GM12891 (cell line): ENCODE measurements at regions not wholly inside any gene's neighbourhood (a gene's known extent, or its start where the extent isn't known, plus 50 kb on each side); places are given as distances from the start of the nearest gene placed in this dataset.

ENCODE experiments used
- DNase-seq: peaks from one replicate; pipeline ENCODE4 v3.0.0; 2011; ENCODE audit warnings: low spot score; ENCODE audit not compliant: insufficient read length
- FAIRE-seq: peaks from 2 replicates; lab custom pipeline; 2011; peaks lifted over from hg19 to GRCh38; lab: Jason Lieb, UNC
- PAX5 ChIP-seq: IDR thresholded peaks from 2 replicates; pipeline ENCODE4 v1.6.1; 2011; ENCODE audit warnings: low read length, moderate library complexity, mild to moderate bottlenecking; ENCODE audit not compliant: insufficient read depth, severe bottlenecking
- POLR2A ChIP-seq: IDR thresholded peaks from 2 replicates; pipeline ENCODE4 v1.6.1; 2011; ENCODE audit warnings: low read depth, low read length, control low read depth
- POLR2AphosphoS5 ChIP-seq: IDR thresholded peaks from 2 replicates; pipeline ENCODE4 v1.6.1; 2011; ENCODE audit warnings: low read depth, low read length, control low read depth
- POU2F2 ChIP-seq: IDR thresholded peaks from 2 replicates; pipeline ENCODE4 v1.6.1; 2011; ENCODE audit warnings: low read depth, mild to moderate bottlenecking, control low read depth, low read length, moderate library complexity
- SPI1 ChIP-seq: IDR thresholded peaks from 2 replicates; pipeline ENCODE4 v1.6.1; 2011; ENCODE audit warnings: low read depth, low read length, control low read depth
- TAF1 ChIP-seq: IDR thresholded peaks from 2 replicates; pipeline ENCODE4 v1.6.1; 2011; ENCODE audit warnings: low read depth, low read length, control low read depth

GRCh38 chr6:23244300-23244699, 674.9 kb downstream of the HDGFL1 start:
- DNase-seq (no peak), FAIRE-seq (no peak)
- TF ChIP-seq POLR2AphosphoS5 = no peak
- TF ChIP-seq POLR2A = no peak
- TF ChIP-seq SPI1 = no peak

GRCh38 chr6:23245572-23245971, 676.2 kb downstream of the HDGFL1 start:
- FAIRE-seq = no peak
- TF ChIP-seq POU2F2 (no peak), POLR2AphosphoS5 (no peak), POLR2A (no peak), TAF1 (no peak), SPI1 (no peak), PAX5 (no peak)
- no peak for DNase-seq

- DNase-seq = no peak
- FAIRE-seq = no peak
- TF ChIP-seq TAF1 = no peak
- TF ChIP-seq POU2F2 = no peak
- TF ChIP-seq SPI1 = no peak
- TF ChIP-seq POLR2AphosphoS5 = no peak
- no peak for TF ChIP-seq POLR2A
These were observed 677.5 kb downstream of the HDGFL1 start for GRCh38 chr6:23246896-23247295.

- TF ChIP-seq POLR2AphosphoS5 (no peak), POU2F2 (no peak), PAX5 (no peak), SPI1 (no peak), POLR2A (no peak), TAF1 (no peak)
- no peak for FAIRE-seq
These were observed 681.2 kb downstream of the HDGFL1 start for GRCh38 chr6:23250556-23250955.

DNA sequence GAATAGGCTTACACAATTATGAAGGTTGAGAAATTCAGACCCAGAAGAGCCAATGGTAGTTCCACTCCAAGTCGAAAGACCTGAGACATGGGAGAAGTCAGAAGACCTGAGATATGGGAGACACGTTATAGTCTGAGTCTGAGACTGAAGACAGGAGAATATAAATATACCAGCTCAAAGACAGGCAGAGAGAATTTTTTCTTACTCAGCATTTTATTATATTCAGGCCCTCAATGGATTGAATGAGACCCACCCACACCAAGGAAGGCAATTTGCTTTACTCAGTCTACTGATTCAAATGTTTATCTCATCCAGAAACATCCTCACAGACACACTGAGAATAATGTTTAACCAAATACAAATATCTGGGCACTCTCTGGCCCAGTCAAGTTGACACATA, 693.5 kb downstream of the HDGFL1 start:
- TF ChIP-seq TAF1 (no peak), POLR2AphosphoS5 (no peak)
- FAIRE-seq (no peak), DNase-seq (no peak)

More at GRCh38 chr6:23250556-23250955, 681.2 kb downstream of the HDGFL1 start:
- no peak for DNase-seq

- no peak for FAIRE-seq
- no peak for TF ChIP-seq POLR2AphosphoS5
- TF ChIP-seq PAX5 = no peak
- no peak for TF ChIP-seq TAF1
- TF ChIP-seq POU2F2 = no peak
- TF ChIP-seq SPI1 = no peak
- no peak for TF ChIP-seq POLR2A
- DNase-seq = no peak
These were observed 695.9 kb downstream of the HDGFL1 start for GRCh38 chr6:23265270-23265669.

GRCh38 chr6:23266536-23266935, 697.2 kb downstream of the HDGFL1 start:
- FAIRE-seq (no peak), DNase-seq (no peak)
- TF ChIP-seq POU2F2 = no peak
- TF ChIP-seq SPI1 = no peak
- no peak for TF ChIP-seq PAX5
- TF ChIP-seq POLR2A = no peak
- TF ChIP-seq POLR2AphosphoS5 = no peak
- no peak for TF ChIP-seq TAF1

DNA sequence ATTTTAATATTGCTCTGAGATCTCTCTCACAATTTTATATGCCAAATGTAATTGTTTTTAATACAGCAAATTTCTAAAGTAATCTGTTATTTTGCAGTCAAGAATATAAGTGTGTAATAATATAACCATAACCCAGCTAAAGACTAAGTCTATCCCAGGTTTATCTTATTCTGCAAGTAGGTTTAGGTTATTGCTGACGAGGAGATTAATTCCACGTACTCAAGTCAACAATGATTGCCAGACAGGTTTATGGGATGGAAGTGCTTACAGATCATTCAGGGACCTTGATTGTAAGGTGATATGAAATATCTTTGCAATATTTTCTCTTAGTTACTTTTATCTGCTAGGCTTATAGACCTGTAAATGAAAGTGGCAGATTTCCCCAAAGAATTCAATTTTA, 698.3 kb downstream of the HDGFL1 start:
- FAIRE-seq (no peak), DNase-seq (no peak)
- TF ChIP-seq POU2F2 = no peak

DNA sequence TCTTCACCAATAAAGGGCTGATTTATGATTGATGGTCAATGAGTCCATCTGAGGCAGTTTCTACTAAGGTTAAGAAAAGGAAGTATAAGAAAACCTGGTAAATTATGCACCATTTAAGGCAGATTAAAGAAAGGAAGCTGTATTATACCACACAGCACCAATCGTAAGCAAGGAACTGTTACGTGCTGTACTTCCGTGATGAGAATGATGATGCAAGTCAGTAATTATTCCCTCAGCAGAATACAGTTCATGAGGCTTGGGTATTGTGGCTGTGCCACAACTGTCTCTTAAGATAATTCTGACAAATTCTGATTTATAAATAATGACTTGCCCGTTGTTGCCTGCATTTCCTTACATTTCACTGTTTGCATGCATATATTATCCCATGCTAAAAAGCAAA, 699.0 kb downstream of the HDGFL1 start:
- FAIRE-seq (no peak), DNase-seq (no peak)
- TF ChIP-seq PAX5 = no peak
- no peak for TF ChIP-seq POU2F2
- TF ChIP-seq SPI1 = no peak
- TF ChIP-seq TAF1 = no peak
- no peak for TF ChIP-seq POLR2AphosphoS5
- TF ChIP-seq POLR2A = no peak

DNA sequence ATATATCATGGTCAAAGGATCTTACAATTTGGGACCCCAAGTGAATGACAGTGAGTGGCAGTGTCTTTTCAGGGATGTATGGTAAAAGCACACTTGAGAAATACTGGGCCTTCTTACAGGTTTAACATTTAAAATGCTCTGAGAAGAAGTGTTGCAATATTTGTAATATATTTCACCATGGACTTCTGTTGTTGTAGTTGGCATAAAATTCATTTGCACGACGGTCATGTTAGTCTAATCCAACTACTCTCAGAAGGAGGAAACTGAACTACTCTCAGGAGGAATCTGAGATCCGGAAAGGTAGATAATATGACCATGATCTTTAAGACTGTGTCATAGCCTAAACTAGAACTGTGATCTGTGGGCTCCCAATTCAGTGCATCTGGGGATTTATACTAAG, 700.1 kb downstream of the HDGFL1 start:
- TF ChIP-seq POLR2A (no peak), PAX5 (no peak), POU2F2 (no peak), TAF1 (no peak), SPI1 (no peak), POLR2AphosphoS5 (no peak)
- no peak for FAIRE-seq
- DNase-seq = no peak
